ENCODE measurements at regions not wholly inside any gene's neighbourhood (a gene's known extent, or its start where the extent isn't known, plus 50 kb on each side); places are given as distances from the start of the nearest gene placed in this dataset.
"Not testable (repeated sequence)": the region's sequence is repeated elsewhere in the genome, so short reads cannot be mapped to it uniquely, and the experiment has no call there.

- no peak for DNase-seq
Measured at GRCh38 chr6:15017803-15018202, 228.1 kb upstream of the JARID2 start.

- no peak for DNase-seq
Measured at GRCh38 chr6:15020119-15020770, 225.6 kb upstream of the JARID2 start.

- no peak for DNase-seq
Measured at GRCh38 chr6:15021074-15021473, 224.8 kb upstream of the JARID2 start.

GRCh38 chr6:15023018-15023417 lies 222.9 kb upstream of the JARID2 start:
- not testable (repeated sequence) for DNase-seq

- DNase-seq, result no peak
Measured at GRCh38 chr6:15023448-15023847, 222.4 kb upstream of the JARID2 start.

- peak; percentile 87 for DNase-seq
Measured at GRCh38 chr6:15025446-15025845, 220.4 kb upstream of the JARID2 start.

GRCh38 chr6:15026832-15027231 lies 219.0 kb upstream of the JARID2 start:
- peak; percentile 18 for DNase-seq

GRCh38 chr6:15027472-15027871 lies 218.4 kb upstream of the JARID2 start:
- DNase-seq, result no peak

GRCh38 chr6:15032015-15032414 lies 213.9 kb upstream of the JARID2 start:
- no peak for DNase-seq

- DNase-seq, result no peak
Measured at GRCh38 chr6:15033850-15034203, 212.0 kb upstream of the JARID2 start.

GRCh38 chr6:15036690-15037245 lies 209.1 kb upstream of the JARID2 start:
- DNase-seq, result no peak

- DNase-seq, result no peak
Measured at GRCh38 chr6:15037253-15037652, 208.6 kb upstream of the JARID2 start.

- no peak for DNase-seq
Measured at GRCh38 chr6:15038013-15038791, 207.7 kb upstream of the JARID2 start.

GRCh38 chr6:15039136-15039535 lies 206.7 kb upstream of the JARID2 start:
- no peak for DNase-seq

GRCh38 chr6:15042938-15043337 lies 202.9 kb upstream of the JARID2 start:
- no peak for DNase-seq

GRCh38 chr6:15044146-15044882 lies 201.6 kb upstream of the JARID2 start:
- no peak for DNase-seq

GRCh38 chr6:15044948-15045347 lies 200.9 kb upstream of the JARID2 start:
- DNase-seq, result no peak

- no peak for DNase-seq
Measured at GRCh38 chr6:15046751-15047150, 199.1 kb upstream of the JARID2 start.

- no peak for DNase-seq
Measured at GRCh38 chr6:15048367-15048766, 197.5 kb upstream of the JARID2 start.

GRCh38 chr6:15058200-15059061 lies 187.4 kb upstream of the JARID2 start:
- no peak for DNase-seq

GRCh38 chr6:15061180-15061641 lies 184.7 kb upstream of the JARID2 start:
- no peak for DNase-seq
